Activated T-helper 9 cell treated with anti-CD3 and anti-CD28 coated beads, Interleukin-2, amount 50 U/mL, for 16 hours (primary cell): ENCODE measurements at regions not wholly inside any gene's neighbourhood (a gene's known extent, or its start where the extent isn't known, plus 50 kb on each side); places are given as distances from the start of the nearest gene placed in this dataset.
"Not testable (repeated sequence)": the region's sequence is repeated elsewhere in the genome, so short reads cannot be mapped to it uniquely, and the experiment has no call there.

Source experiments
- DNase-seq: peaks from one replicate; pipeline ENCODE4 v3.0.0-alpha.2; 2020; ENCODE audit warnings: low read depth

- peak; percentile 93 for DNase-seq
Observed at GRCh38 chr7:149714081-149714909, 59.1 kb downstream of the ZNF467 start.

GRCh38 chr7:149713731-149714068 is 59.7 kb downstream of the ZNF467 start:
- DNase-seq = no peak

- DNase-seq = no peak
Observed at GRCh38 chr7:149713061-149713730, 60.2 kb downstream of the ZNF467 start.

- DNase-seq = no peak
Observed at GRCh38 chr7:149708026-149708425, 65.4 kb downstream of the ZNF467 start.

- DNase-seq = no peak
Observed at GRCh38 chr7:149707448-149707886, 65.9 kb downstream of the ZNF467 start.

- no peak for DNase-seq
Observed at GRCh38 chr7:149706398-149706797, 67.0 kb downstream of the ZNF467 start.

GRCh38 chr7:149704507-149704906 is 68.9 kb downstream of the ZNF467 start:
- no peak for DNase-seq

- no peak for DNase-seq
Observed at GRCh38 chr7:149703044-149703650, 70.2 kb downstream of the ZNF467 start.

- no peak for DNase-seq
Observed at GRCh38 chr7:149701495-149702240, 71.7 kb downstream of the ZNF467 start.

- not testable (repeated sequence) for DNase-seq
Observed at GRCh38 chr7:149697767-149698166, 75.6 kb downstream of the ZNF467 start.

- no peak for DNase-seq
Observed at GRCh38 chr7:149696280-149696679, 77.1 kb downstream of the ZNF467 start.

GRCh38 chr7:149692557-149692982 is 80.8 kb downstream of the ZNF467 start:
- no peak for DNase-seq

GRCh38 chr7:149692056-149692455 is 81.3 kb downstream of the ZNF467 start:
- DNase-seq = no peak

- no peak for DNase-seq
Observed at GRCh38 chr7:149690688-149691446, 82.5 kb downstream of the ZNF467 start.

GRCh38 chr7:149689291-149689721 is 84.1 kb downstream of the ZNF467 start:
- DNase-seq = no peak

GRCh38 chr7:149688836-149689235 is 84.6 kb downstream of the ZNF467 start:
- no peak for DNase-seq

- DNase-seq = not testable (repeated sequence)
Observed at GRCh38 chr7:149687820-149688219, 85.6 kb downstream of the ZNF467 start.

GRCh38 chr7:149686449-149686848 is 86.9 kb downstream of the ZNF467 start:
- DNase-seq = no peak

GRCh38 chr7:149686011-149686410 is 87.4 kb downstream of the ZNF467 start:
- no peak for DNase-seq

- no peak for DNase-seq
Observed at GRCh38 chr7:149685455-149685854, 87.9 kb downstream of the ZNF467 start.

GRCh38 chr7:149683898-149684297 is 89.5 kb downstream of the ZNF467 start:
- DNase-seq = no peak
